CD4-positive, alpha-beta T cell treated with Interleukin-10 for 1 hour (primary cell): ENCODE measurements at regions not wholly inside any gene's neighbourhood (a gene's known extent, or its start where the extent isn't known, plus 50 kb on each side); places are given as distances from the start of the nearest gene placed in this dataset.

Experiments
- DNase-seq: peaks from one replicate; pipeline ENCODE4 v3.0.0-alpha.2; 2020

DNA sequence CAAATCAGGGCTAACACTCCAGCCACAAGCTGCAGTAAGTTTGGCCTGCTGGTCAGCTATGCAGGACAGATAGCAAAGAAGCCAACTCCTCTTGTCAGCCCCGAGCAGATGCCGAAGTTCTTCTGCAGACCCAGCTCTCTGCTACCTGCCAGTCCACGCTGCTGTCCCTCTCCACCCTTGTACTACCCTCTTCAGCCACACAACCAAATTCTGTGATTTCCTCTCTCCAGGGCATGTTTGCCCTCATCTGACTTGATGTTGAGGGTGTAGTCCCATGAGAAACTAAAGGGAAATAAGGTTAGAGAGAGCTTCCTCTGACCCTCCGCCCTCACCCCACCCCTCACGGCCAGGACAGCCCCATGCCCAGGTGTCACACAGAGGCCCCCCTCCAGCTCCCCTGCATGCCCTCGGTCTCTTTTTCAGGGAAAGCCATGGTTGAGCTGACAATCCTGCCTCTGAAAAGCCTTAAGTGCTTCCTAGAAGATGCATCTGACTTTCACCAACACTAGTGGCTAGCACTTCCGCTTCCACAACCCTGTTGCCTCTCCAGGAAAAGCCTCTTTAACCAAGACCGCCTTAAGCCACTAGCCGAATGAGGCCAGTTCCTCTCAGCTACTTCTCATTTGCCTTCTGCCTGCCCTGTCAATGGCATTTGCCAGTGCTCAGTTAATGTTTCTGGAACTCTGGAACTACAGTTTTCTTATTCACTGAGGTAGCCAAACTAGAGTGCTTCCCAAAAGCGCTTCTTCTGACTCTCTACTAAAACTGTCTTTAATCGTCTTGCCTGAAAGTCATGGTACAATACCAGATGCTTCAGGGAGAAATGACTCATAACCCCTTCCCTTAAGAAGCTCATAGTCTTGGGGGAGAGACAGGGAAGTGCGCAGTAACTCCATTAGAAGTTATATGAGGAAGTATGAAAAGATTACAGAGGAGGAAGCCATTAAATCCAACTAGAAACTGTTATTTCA lies 300.4 kb upstream of the STT3B start:
- no peak for DNase-seq

DNA sequence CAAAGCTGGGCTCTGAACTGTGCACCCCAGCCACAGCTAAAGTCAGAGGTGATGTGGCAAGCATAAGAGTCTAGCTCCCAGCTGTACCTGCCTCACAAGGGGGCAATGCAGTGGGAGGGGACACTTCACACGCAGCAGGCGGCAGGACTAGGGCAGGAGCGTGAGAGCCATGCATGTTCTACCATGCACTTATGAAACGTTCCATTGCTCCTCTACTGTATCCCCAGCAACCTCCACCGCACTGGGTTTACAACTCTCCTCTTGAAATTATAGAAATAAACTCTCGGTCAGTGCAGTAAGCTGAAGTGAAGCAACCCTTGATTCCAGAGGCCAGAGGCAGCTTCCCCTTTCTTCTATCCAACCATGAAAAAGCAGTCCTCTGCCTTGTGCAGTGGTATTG lies 298.6 kb upstream of the STT3B start:
- no peak for DNase-seq

- no peak for DNase-seq
Measured at GRCh38 chr3:31235062-31235700, 297.5 kb upstream of the STT3B start.

GRCh38 chr3:31237887-31238286 lies 294.8 kb upstream of the STT3B start:
- no peak for DNase-seq

DNA sequence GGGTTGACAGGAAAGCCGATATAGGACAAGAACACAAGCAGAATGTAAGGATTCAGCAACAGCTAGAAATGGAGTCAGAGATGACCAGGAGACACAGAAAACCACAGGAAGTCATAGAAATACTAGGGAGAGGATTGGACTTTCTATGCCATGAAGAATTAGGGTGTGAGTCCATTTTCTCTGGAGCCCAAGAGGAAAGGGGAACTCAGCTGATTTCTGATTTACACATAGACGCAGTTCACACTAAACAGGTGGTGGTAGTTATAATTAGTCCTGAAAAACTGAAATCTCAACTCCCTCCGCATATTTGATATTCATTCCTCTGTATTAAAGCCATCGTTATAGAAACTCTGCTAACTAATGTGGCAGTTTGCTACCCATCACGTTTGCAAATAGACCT lies 292.7 kb upstream of the STT3B start:
- no peak for DNase-seq

- DNase-seq = no peak
Measured at GRCh38 chr3:31240466-31240865, 292.3 kb upstream of the STT3B start.

- DNase-seq = no peak
Measured at GRCh38 chr3:31240874-31241273, 291.9 kb upstream of the STT3B start.

GRCh38 chr3:31241533-31241932 lies 291.2 kb upstream of the STT3B start:
- DNase-seq = no peak

DNA sequence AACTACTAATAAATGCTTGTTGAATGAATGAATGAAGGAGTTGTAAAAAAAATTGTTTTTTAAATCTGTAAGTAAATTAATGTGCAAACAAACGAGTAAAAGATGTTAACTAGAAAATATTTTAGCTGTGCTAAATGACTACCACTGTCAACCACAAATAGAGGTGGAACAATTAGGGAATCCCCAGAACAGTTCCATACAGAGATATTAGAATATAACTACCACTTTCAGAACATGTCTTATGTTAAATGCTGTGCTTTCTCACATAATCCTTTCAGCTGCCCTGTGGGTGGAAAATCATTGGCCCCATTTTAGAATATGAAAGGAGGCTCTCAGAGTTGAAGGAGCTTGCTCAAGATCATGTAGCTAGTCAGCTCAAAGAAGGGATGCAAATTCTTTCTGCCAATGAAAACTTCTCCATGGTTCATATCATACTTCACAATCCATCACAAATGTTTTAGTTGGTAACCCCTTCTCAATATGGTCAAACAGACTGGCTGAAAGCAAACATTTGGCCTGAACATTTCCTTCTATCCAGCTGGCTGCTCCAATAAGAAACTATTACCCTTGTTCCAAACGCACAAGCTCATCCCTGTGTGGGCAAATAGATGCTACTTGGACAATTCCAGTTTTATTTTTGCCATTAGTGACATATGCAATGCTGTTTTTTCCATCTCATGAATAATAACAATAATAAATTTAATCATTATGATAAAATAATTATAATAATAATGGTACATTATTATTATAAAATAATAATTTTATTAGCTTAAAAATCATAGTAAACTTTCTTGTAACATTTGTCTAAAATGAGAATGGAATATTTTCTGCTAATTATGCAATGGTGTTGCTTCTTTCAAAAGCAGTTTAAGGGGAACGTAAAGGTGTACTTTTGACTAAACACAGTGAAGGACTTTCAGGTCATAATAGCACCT lies 290.4 kb upstream of the STT3B start:
- no peak for DNase-seq

GRCh38 chr3:31244929-31245817 lies 287.6 kb upstream of the STT3B start:
- no peak for DNase-seq

- DNase-seq = no peak
Measured at GRCh38 chr3:31246293-31247062, 286.2 kb upstream of the STT3B start.

DNA sequence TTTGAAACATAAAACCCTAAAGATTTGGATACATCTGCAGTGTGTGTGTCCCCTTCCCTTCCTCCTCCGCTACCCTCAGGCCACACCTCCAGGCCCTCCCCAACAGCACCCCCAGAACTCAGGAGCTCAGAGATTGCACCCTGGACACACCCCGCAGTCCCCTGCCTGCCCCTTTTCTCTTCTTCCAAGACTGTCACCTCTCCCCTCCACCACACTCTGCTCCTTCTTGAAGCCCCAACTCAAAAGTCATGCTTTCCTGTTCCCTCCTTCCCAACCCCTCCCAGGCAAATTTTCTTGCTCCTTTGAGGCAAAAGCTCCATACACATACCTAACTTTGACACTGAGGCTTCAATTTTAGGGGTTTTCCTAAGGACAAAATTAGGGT lies 285.7 kb upstream of the STT3B start:
- DNase-seq = no peak

GRCh38 chr3:31247850-31248562 lies 284.7 kb upstream of the STT3B start:
- no peak for DNase-seq

- no peak for DNase-seq
Measured at GRCh38 chr3:31248563-31248992, 284.1 kb upstream of the STT3B start.

DNA sequence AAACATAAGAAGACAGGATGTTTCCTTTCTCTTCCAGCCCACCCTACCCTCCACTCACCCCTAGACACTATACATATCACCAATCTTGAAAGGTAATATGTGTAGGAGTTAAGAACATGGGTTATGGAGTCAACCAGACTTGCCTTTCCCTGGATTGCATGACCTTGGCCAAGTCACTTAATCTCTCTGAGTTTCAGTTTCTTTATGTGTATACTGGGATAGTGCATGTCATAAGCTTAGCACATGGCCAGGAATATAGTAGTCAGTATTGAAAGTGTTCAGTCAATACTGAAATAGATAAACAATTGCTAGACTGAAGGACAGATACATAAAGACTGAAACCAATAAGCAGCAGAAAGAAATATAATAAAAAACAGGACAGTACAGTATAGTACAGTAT lies 283.2 kb upstream of the STT3B start:
- DNase-seq = no peak

DNA sequence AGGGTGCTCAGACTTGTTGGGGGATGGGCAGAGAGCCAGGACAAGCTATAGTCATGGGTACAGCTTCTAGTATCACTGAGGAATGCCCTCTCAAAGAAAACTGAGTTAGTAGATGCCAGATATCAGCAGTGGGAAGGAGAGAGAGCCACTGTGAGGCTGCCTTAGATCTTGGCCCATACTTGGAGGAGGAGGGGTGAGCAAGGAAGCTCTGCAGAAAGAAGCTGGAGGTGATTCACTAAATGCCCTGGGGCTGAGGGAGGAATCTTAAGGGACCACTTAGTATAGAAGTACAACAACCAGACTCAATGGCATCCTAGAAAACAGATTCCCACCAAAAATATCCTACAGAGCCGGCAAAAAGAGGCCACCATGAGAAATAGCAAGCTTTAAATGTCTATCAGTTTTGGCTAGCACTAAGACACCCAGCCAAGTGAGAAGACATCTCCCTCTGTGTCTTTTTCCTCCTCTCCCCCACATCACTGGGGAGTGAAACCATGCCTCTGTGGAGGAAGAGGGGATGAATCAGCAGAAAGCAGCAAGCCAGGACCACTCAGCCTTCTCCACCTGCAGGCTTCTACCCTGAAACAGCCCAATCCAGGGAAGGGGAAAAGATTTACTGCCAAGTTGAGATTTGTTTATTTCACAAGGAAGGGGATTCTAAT lies 282.5 kb upstream of the STT3B start:
- no peak for DNase-seq

- DNase-seq = no peak
Measured at GRCh38 chr3:31251083-31251482, 281.6 kb upstream of the STT3B start.

DNA sequence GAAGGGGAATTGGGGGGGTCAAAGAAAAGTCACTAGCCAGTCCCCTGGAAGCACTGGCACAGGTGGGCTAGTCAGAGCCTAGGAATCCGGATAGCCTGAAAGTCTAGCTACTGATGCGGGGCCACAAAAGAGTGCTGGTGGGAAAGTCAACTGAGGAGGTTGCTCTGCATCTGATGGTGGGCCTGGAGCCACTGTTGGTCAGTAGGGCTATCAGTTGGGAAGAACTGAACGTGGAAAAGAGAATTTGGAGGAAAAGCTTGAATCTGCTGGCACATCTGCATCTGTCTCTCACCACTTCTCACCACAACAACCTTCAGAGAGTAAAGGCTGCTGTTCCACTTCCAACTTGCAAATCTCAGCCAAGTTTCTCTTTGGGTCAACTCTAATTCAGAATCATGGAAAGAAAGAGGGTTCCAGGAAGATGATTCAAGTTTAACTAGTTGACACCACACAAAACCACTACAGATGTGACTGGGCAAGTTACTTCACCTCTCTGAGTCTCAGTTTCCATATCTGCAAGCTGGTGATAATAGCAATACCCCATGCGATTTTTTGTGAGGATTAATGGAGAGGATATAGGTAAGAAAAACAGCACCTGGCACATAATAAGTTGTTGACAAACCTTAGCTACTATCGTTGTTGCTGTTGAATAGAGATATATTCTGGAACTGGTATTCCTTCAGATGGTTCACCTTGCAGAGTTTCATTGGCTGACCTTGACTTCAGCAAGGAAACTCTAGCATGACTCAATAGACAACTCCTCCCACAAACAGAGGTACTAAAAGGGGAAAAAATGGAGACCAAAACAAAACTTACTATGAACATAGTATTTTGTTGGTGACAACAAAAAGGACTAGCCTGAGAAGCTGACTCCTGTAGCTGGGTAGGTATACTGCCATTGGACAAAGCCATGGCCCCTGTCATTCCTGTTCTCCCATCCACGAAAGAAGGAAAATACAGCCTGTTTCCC lies 280.2 kb upstream of the STT3B start:
- no peak for DNase-seq

DNA sequence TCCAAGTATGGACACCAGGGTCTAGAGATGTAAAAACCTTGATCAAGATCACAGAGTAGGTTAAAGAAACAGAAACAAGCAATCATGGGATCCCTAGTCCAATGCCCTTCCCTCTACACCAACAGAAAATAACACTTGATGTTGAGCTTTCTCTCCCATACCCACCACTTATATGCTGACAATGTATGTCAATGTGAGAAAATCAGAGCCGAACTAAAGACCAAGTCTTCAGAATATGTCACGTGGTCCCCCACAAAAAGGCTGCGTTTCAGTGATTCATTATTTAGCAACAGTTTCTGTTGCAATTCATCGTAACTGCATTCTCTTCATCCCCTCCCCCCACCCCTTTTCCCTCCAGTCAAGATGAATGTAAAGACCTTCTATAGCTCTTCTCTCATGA lies 278.9 kb upstream of the STT3B start:
- no peak for DNase-seq
